Upper lobe of left lung (tissue), 6 donors: ENCODE measurements at regions not wholly inside any gene's neighbourhood (a gene's known extent, or its start where the extent isn't known, plus 50 kb on each side); places are given as distances from the start of the nearest gene placed in this dataset.
A peak's percentile ranks its signal among the peaks of the same experiment; 100 is the strongest.

Source experiments
- ATAC-seq, 2 donors: fragments of 200-7000 bp; cut with Tn5 transposase; one replicate each; pipeline ENCODE4 v1.9.1; 2022; ENCODE audit warnings: mild to moderate bottlenecking in 2 of 2, moderate library complexity in 2 of 2; ENCODE audit not compliant: low FRiP score in 2 of 2
- DNase-seq, 2 donors: peaks; one replicate each; pipeline ENCODE4 v3.0.0-alpha.2; 2019 to 2020
- H3K27ac ChIP-seq, 4 donors: fragments of 200-600 bp; sonication (generic); one replicate each; pipeline ENCODE4 v1.5.1; 2016 to 2019
- H3K27me3 ChIP-seq, 4 donors: fragments of 200-600 bp; sonication (generic); one replicate each; pipeline ENCODE4 v1.5.1; 2017 to 2019
- H3K36me3 ChIP-seq, 4 donors: fragments of 200-600 bp; sonication (generic); one replicate each; pipeline ENCODE4 v1.5.1; 2016 to 2019
- H3K4me1 ChIP-seq, 4 donors: fragments of 200-600 bp; sonication (generic); one replicate each; pipeline ENCODE4 v1.5.1; 2018 to 2019
- H3K4me3 ChIP-seq, 4 donors: fragments of 200-600 bp; sonication (generic); one replicate each; pipeline ENCODE4 v1.5.1; 2017 to 2019; ENCODE audit warnings: mild to moderate bottlenecking in 2 of 4, moderate library complexity in 1 of 4
- H3K9me3 ChIP-seq, 4 donors: fragments of 200-600 bp; sonication (generic); one replicate each; pipeline ENCODE4 v1.5.1; 2018 to 2019
- EP300 ChIP-seq, 4 donors: sonication (generic); formaldehyde crosslinking; IDR thresholded peaks; one replicate each; pipeline ENCODE4 v1.5.1; 2017; ENCODE audit warnings: antibody characterized with exemption in 4 of 4, control low read depth in 2 of 4
- POLR2A ChIP-seq, 4 donors: fragments of 450-650 bp; IDR thresholded peaks; one replicate each; pipeline ENCODE4 v1.5.1; 2016 to 2017; ENCODE audit warnings: antibody characterized with exemption in 4 of 4, mild to moderate bottlenecking in 2 of 4
- POLR2AphosphoS5 ChIP-seq, 2 donors: sonication (generic); formaldehyde crosslinking; IDR thresholded peaks; one replicate each; pipeline ENCODE4 v1.5.1; 2017; ENCODE audit warnings: antibody characterized with exemption in 2 of 2
- WGBS, 2 donors: methylation state at CpG; one replicate each; pipeline ENCODE4 v1.1.5; 2017 to 2018; 5-methylcytosine and 5-hydroxymethylcytosine counted together
- TF ChIP-seq, protein P1 (sequence below), 6 experiments: fragments of 450-650 bp in 4 of 6; fragments of 200-600 bp in 2 of 6; sonication (generic) in 2 of 6; IDR thresholded peaks; one replicate each; pipeline ENCODE4 v1.5.1; 2016 to 2019; ENCODE audit warnings: antibody characterized with exemption in 6 of 6
- donor health status: DM: no; HTN: no; CAD: no; lungs with moderate emphysema.
- donor health status: DM: no; HTN: yes; CAD: no; lungs with severe emphysema.

DNA sequence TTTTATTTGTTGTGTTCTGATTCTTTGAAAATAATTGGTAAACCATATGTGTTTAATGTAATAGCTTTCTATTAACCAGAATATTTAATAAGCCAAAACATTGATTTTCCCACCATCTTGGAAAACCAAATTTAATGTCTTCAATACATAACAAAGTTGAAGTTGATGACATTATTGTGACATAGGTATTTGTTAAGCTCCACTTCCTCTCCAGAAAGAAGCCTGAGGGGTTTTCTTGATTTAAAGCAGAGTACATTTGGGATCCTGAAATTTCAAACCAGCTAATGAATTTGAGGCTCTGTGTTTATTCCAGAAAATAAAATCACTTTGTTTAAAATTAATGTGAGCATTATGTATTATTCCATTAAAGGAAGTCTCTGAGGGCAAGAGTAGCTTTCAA, 106.3 kb downstream of the PERP start:
- Histone ChIP-seq H3K9me3 (peaks cover 0 to 5% (median 3%) of the 10 kb centered on the region in 4 donors), H3K4me1 (no peaks in the 10 kb centered on the region), H3K27me3 (no peaks in the 10 kb centered on the region), H3K27ac (no peak overlapping the region), H3K36me3 (no peaks in the 10 kb centered on the region), H3K4me3 (no peak overlapping the region)
- TF ChIP-seq POLR2A (IDR thresholded peaks at IDR 0.05) = no peak
- TF ChIP-seq EP300 (IDR thresholded peaks at IDR 0.05) = no peak
- TF ChIP-seq, protein P1, sequence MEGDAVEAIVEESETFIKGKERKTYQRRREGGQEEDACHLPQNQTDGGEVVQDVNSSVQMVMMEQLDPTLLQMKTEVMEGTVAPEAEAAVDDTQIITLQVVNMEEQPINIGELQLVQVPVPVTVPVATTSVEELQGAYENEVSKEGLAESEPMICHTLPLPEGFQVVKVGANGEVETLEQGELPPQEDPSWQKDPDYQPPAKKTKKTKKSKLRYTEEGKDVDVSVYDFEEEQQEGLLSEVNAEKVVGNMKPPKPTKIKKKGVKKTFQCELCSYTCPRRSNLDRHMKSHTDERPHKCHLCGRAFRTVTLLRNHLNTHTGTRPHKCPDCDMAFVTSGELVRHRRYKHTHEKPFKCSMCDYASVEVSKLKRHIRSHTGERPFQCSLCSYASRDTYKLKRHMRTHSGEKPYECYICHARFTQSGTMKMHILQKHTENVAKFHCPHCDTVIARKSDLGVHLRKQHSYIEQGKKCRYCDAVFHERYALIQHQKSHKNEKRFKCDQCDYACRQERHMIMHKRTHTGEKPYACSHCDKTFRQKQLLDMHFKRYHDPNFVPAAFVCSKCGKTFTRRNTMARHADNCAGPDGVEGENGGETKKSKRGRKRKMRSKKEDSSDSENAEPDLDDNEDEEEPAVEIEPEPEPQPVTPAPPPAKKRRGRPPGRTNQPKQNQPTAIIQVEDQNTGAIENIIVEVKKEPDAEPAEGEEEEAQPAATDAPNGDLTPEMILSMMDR (IDR thresholded peaks at IDR 0.05) = no peak
- TF ChIP-seq POLR2AphosphoS5 (IDR thresholded peaks at IDR 0.05) = no peak
- ATAC-seq (no peak), DNase-seq (no peak)

DNA sequence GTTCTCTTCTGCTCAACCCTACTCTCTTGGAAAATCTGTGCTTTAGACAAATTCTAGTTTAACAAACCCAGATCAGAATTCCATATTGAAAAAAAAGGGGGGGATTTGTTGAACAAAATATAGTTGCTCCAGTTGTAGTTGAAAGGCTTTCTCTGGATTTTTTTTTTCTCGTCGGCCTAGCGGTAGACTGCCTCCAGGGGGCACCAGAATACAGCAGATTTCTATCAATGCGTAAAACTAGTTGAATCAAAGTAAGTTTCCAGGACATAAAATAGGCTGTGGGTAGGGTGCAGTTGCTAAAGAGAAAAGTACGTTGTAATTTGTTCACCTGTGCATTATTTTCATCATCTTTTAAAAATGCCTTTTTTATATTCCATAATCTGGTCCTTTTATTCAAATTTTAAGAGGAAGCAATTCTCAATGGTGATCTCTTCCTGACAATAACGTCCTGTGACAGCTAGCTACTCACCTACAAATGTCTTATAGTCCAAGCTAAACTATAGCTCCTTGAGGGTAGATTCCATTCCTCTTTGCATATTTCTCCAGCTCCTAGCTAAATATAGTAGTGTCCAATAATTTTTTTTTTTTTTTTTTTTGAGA, 105.4 kb downstream of the PERP start:
- Histone ChIP-seq H3K4me3 (no peak overlapping the region), H3K9me3 (peaks cover 0 to 3% (median 2%) of the 10 kb centered on the region in 4 donors), H3K27me3 (no peaks in the 10 kb centered on the region), H3K36me3 (no peaks in the 10 kb centered on the region), H3K27ac (no peak overlapping the region), H3K4me1 (no peaks in the 10 kb centered on the region)
- peak in 1 of 2 donors; percentile 40 for DNase-seq
- 6 to 9% methylated on average over 6 of the region's 6 CpGs for WGBS, 2 donors
- TF ChIP-seq POLR2A (IDR thresholded peaks at IDR 0.05) = no peak
- TF ChIP-seq, protein P1 (IDR thresholded peaks at IDR 0.05) = peak; percentile 54 to 81 (median 78)
- no peak for TF ChIP-seq EP300 (IDR thresholded peaks at IDR 0.05)
- TF ChIP-seq POLR2AphosphoS5 (IDR thresholded peaks at IDR 0.05) = no peak
- ATAC-seq = peak in 1 of 2 donors; percentile 77

DNA sequence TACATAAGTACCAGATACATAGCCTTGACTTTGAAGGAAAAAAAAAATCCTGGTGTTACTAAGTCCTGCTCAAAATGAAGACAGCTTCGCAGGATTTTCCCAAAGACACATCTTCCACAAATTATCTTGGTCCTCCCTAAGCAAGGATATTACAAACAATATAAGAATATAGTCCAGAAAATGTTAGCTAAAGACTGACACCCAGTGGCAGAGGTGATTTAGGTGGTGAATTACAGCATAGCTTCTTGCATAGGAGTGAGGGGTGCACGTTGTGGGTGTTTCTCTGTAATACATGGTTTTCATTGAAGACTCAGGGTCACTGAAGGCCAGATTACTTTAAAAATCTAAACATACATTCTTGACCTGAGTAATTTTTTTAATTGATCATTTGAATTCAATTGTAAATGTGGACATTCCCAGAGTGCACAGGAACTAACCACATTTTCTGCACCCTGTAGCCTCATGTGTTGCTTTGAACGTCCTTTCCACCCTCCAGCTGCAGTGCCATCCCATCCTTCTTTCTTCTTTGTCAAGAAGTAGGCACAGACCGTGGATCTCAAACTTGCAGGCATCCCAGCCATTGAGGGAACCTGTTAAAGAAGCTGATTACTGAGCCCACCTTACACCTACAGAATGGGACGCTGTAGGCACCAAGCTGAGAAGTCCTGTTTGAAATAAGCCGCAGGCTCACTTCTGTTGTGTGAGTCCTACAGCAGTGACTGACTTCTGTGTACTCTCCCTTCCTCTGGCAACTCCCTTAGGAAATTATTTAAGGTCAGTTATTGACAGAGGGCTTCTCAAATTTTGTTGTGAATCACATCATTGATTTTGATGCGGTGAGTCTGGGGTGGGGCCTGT, 102.6 kb downstream of the PERP start:
- H3K4me1 ChIP-seq = no peaks in the 10 kb centered on the region
- DNase-seq (no peak), ATAC-seq (peak in 1 of 2 donors; percentile 42)
- H3K4me3 ChIP-seq = no peak overlapping the region
- no peak overlapping the region for H3K27ac ChIP-seq
- TF ChIP-seq POLR2AphosphoS5 (IDR thresholded peaks at IDR 0.05) (no peak), EP300 (IDR thresholded peaks at IDR 0.05) (no peak), POLR2A (IDR thresholded peaks at IDR 0.05) (no peak)
- TF ChIP-seq, protein P1 (IDR thresholded peaks at IDR 0.05) = peak in 3 of 6 experiments; percentile 18 to 48 (median 39)
- H3K36me3 ChIP-seq = no peaks in the 10 kb centered on the region
- WGBS, 2 donors = 48 to 53% methylated on average over 7 of the region's 7 CpGs
- no peaks in the 10 kb centered on the region for H3K27me3 ChIP-seq
- no peaks in the 10 kb centered on the region for H3K9me3 ChIP-seq

DNA sequence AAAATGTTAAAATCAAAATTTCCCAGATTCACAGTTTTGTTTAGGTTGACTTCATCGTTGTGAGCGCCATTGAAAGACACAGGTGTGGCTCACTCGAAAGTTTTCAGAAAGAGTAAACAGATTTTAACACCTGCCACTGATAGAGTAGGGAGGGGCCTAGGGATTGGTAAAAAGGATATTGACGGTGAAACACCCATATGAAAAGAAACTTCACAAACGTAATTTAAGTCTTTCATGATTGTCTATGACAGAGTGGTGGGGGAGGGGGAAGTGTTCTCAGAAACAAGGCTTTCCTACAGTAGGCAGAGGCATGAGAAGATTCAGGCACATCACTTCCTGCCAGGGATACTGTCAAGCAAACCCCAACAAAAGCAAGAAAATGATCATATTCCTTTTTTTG, 101.4 kb downstream of the PERP start:
- Histone ChIP-seq H3K36me3 (no peaks in the 10 kb centered on the region), H3K4me1 (no peaks in the 10 kb centered on the region), H3K27ac (no peak overlapping the region), H3K27me3 (no peaks in the 10 kb centered on the region), H3K4me3 (no peak overlapping the region), H3K9me3 (no peaks in the 10 kb centered on the region)
- WGBS, 2 donors = 73 to 76% methylated on average over 5 of the region's 5 CpGs
- TF ChIP-seq POLR2A (IDR thresholded peaks at IDR 0.05) (no peak), EP300 (IDR thresholded peaks at IDR 0.05) (no peak), POLR2AphosphoS5 (IDR thresholded peaks at IDR 0.05) (no peak)
- TF ChIP-seq, protein P1 (IDR thresholded peaks at IDR 0.05) = no peak
- no peak for DNase-seq
- no peak for ATAC-seq
